ENCODE measurements at regions not wholly inside any gene's neighbourhood (a gene's known extent, or its start where the extent isn't known, plus 50 kb on each side); places are given as distances from the start of the nearest gene placed in this dataset.

DNA sequence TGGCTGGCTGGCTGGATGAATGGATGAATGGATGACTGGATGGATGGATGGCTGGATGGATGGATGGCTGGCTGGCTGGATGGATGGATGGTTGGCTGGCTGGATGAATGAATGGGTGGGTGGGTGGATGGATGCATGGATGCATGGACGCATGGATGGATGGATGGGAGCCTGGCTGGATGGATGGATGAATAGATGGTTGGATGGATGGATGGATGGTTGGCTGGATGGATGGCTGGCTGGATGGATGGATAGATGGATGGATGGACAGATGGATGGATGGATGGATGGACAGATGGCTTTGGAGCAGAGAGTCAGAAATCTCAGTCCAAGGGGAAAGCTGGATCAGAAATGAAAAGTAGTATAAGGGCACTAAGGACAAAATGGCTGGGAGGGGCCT is 106.4 kb upstream of the SERP2 start:
- TF ChIP-seq, protein P1, sequence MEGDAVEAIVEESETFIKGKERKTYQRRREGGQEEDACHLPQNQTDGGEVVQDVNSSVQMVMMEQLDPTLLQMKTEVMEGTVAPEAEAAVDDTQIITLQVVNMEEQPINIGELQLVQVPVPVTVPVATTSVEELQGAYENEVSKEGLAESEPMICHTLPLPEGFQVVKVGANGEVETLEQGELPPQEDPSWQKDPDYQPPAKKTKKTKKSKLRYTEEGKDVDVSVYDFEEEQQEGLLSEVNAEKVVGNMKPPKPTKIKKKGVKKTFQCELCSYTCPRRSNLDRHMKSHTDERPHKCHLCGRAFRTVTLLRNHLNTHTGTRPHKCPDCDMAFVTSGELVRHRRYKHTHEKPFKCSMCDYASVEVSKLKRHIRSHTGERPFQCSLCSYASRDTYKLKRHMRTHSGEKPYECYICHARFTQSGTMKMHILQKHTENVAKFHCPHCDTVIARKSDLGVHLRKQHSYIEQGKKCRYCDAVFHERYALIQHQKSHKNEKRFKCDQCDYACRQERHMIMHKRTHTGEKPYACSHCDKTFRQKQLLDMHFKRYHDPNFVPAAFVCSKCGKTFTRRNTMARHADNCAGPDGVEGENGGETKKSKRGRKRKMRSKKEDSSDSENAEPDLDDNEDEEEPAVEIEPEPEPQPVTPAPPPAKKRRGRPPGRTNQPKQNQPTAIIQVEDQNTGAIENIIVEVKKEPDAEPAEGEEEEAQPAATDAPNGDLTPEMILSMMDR (IDR thresholded peaks at IDR 0.05), result no peak

DNA sequence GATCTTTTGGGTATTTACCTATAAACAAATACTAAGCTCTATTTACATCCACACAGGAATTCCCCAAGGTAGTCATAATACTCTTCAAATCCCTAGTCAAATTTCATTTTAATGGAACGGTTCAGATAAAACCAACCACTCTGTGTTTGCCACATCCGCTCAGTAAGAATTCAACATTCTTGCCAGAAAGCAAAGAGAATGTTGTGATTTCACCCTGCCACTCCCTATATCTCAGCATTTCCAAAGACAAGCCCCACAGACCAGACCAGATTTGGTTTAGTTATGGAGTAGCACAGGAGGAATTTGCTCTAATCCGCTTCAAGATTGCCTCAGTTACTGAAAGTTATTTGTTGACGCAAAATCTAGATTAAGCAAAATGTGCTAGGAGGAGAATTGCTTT is 105.6 kb upstream of the SERP2 start:
- TF ChIP-seq, protein P1 (IDR thresholded peaks at IDR 0.05), result no peak

DNA sequence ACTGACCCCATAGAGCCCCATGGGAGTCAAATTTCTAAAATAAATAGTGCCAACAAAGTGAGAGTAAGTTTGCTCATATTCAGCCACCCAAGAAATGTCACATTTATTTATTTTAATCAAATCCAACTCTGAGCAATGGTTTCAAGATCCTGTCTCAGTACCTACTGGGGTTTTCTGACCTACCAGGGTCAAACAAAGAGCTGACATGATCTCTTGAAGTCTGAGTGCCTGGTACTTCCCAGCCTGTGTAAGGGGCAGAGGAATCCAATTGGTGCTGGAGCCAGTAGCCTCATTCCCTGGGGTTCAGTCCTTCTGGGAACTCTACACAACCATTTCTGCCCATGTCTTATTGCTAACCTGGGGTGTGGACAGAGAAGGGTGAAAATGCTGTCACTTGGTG is 104.6 kb upstream of the SERP2 start:
- TF ChIP-seq, protein P1 (IDR thresholded peaks at IDR 0.05), result no peak

DNA sequence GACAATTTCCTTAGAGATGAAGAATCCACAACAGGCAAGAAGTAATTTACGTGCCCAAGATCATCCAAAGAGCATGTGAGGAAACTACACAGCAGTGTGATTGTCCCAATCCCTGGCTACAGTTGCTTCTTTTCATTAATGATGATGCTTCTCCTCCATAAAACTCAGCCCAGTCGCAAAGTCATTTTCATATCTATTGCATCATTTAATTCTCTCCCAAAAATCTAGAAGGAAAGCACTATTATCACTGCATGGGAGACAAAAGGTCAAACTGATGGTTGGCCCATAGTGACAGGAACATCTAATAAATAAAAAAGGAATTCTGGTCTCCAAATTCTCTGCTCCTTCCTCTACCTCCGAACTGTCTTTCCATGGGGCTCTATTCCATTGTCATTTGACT is 103.5 kb upstream of the SERP2 start:
- TF ChIP-seq, protein P1 (IDR thresholded peaks at IDR 0.05), result no peak

DNA sequence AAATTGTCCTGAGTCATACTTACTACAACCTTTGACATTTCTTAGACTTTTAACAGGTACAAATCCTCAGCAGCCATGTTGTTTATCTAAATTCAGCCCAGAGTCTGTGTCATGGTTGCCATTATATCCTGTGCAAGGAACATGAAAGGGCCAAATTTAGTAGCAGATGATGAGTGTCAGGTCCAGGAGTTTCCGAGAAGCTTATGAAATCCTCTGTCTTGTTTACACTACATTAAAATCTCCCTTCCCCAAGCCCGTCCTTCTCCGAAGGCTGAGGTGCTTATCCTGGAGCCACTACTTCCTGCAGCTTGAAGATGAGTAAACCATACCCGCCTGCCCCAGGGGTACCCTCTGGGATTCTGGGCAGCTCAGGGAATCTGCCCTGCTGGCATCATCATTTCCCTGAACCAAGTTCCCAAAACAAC is 102.6 kb upstream of the SERP2 start:
- TF ChIP-seq, protein P1 (IDR thresholded peaks at IDR 0.05), result no peak

DNA sequence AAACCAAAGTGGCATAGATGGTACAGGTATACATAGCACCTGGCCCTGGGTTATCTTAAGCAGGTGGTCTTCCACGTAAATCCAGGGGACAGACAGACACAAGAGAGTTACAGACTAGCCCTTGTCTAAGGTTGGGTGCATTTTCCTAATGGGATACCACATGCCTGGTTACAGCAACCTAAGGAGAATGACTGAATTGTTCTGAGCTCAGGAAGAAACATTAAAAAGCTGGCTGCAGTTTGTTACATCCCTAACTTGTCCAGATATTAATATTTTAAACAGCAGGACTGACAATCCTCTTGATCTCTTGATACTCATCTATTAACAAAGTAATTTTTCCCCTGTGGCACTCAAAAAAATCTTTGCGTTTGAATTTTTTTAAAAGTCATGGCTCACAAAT is 102.2 kb upstream of the SERP2 start:
- TF ChIP-seq, protein P1 (IDR thresholded peaks at IDR 0.05), result no peak

DNA sequence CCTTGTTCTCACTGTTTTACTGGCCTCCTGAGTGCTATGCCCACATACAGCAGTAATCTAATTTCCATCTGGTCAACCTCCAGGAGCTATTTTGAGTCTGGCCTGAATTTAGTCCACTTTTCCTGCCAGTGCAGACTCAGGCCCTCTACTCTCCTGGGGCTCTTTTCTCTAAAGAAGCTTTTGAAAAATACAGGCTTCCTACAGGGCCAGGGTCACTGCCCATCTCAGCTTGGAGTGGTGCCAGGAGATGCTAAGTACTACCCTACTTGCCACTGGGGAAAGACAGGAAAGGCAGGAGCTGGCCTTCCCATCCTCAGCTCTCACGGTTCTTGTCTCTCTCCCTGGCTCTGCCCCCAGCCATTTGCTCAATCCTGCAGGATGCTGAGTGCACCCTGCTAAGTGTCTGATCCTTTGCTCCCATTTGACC is 101.7 kb upstream of the SERP2 start:
- TF ChIP-seq, protein P1 (IDR thresholded peaks at IDR 0.05), result no peak

DNA sequence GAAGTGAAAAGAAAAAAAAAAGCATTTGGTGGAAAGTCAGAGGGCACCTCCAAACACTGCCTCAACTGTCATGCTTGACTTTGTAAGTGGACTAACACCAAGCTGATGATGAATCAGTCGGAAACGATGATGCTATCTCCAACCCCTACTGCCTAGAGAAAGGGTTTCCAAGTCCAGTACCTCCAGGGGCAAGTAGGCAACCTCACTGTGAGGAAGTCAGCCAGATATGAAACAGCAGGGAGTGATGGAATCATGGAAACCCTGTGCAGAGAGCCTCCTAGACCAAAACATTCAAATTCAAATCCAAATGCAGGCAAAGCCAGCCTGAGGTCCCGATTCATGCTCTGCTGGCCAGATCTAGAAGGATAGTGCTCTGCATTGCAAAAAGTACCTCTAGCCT is 100.9 kb upstream of the SERP2 start:
- TF ChIP-seq, protein P1 (IDR thresholded peaks at IDR 0.05), result no peak

Measured in LNCAP (cell line).